ENCODE measurements at regions not wholly inside any gene's neighbourhood (a gene's known extent, or its start where the extent isn't known, plus 50 kb on each side); places are given as distances from the start of the nearest gene placed in this dataset.
"Not testable (repeated sequence)": the region's sequence is repeated elsewhere in the genome, so short reads cannot be mapped to it uniquely, and the experiment has no call there.

GRCh38 chr10:22079921-22080320, 76.4 kb upstream of the DNAJC1 start:
- not testable (repeated sequence) for DNase-seq

DNA sequence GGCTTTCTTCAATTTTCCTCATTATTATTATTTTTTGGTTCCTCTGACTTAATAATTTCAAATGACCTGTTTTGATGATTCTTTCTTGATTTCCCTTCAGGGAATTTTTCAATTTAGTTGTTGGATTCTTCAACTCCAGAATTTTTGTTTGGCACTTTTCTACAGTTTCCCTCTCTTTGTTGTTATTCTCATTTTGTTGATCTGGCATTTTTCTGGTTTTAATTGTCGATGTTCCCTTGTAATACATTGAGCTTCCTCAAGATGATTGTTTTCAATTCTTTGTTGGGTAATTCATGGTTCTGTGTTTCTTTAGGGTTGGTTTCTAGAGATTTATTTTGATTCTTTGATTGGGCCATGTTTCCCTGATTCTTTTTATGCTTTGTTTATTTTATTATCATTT, 67.8 kb upstream of the DNAJC1 start:
- no peak for DNase-seq

GRCh38 chr10:22067091-22067490, 63.6 kb upstream of the DNAJC1 start:
- no peak for DNase-seq

- not testable (repeated sequence) for DNase-seq
Measured at GRCh38 chr10:22060984-22061383, 57.5 kb upstream of the DNAJC1 start.

DNA sequence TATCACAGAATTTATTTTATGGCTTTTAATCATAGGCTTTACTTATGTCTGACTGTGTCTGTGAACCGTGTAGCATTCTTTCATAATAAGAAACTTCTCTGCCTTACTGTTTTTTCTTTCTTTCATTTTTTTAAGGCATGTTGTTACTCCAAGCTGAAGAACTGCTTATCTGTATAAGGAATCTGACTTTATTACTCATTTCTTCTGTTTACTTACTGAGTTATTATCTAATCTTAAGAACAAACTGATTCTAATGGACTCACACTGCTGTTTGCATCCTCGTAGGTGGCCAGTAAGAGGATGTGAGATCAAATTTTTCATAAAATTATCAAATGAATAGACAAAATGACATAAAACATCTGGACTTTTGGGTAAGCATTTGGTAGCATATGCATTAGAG, 54.7 kb upstream of the DNAJC1 start:
- DNase-seq, result no peak

DNA sequence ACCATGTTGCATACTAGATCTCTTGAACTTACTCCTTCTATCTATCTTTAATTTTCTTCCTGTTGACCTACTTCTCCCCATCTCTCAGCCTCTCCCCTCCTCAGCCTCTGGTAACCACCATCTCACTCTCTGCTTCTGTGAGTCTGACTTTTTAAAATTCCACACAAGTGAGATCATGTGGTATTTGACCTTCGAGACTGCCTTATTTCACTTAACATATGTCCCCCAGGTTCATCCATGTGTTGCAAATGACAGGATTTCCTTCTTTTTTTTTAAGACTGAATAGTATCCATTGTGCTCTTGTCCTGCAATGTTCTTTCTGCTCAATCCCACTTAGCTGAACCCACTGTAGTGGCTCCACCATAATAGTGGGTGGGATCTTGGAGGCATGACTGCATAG, 51.4 kb upstream of the DNAJC1 start:
- DNase-seq, result peak; percentile 16

All from fibroblast of skin of scalp (primary cell).